Gastroesophageal sphincter (tissue), 3 donors: ENCODE measurements at regions not wholly inside any gene's neighbourhood (a gene's known extent, or its start where the extent isn't known, plus 50 kb on each side); places are given as distances from the start of the nearest gene placed in this dataset.

Source experiments
- CTCF ChIP-seq, 4 experiments: fragments of 200-600 bp in 2 of 4; fragments of 450-650 bp in 2 of 4; sonication (generic) in 1 of 4; IDR thresholded peaks; one replicate each; pipeline ENCODE4 v1.5.1; 2017 to 2019; ENCODE audit warnings: antibody characterized with exemption in 4 of 4, mild to moderate bottlenecking in 2 of 4, moderate library complexity in 2 of 4
- POLR2AphosphoS5 ChIP-seq: sonication (generic); formaldehyde crosslinking; IDR thresholded peaks from one replicate; pipeline ENCODE4 v1.6.1; 2017; ENCODE audit warnings: antibody characterized with exemption

- TF ChIP-seq POLR2AphosphoS5 (no peak), CTCF (IDR thresholded peaks at IDR 0.05) (no peak)
Measured at GRCh38 chr1:191305370-191305769, 827.7 kb upstream of the BRINP3 start.
